Peyer's patch (tissue), 4 donors: ENCODE measurements at regions not wholly inside any gene's neighbourhood (a gene's known extent, or its start where the extent isn't known, plus 50 kb on each side); places are given as distances from the start of the nearest gene placed in this dataset.

Experiments used
- DNase-seq, 3 donors: peaks; one replicate each; pipeline ENCODE4 v3.0.0-alpha.2; 2017 to 2019
- H3K27ac ChIP-seq, 4 donors: fragments of 200-600 bp; sonication (generic); one replicate each; pipeline ENCODE4 v1.5.1; 2016 to 2019
- H3K27me3 ChIP-seq, 2 donors: fragments of 200-600 bp; sonication (generic); one replicate each; pipeline ENCODE4 v1.5.1; 2019
- H3K36me3 ChIP-seq, 3 donors: fragments of 200-600 bp; sonication (generic); one replicate each; pipeline ENCODE4 v1.5.1; 2016 to 2019
- H3K4me1 ChIP-seq, 4 donors: fragments of 200-600 bp; sonication (generic); one replicate each; pipeline ENCODE4 v1.5.1; 2016 to 2019
- H3K4me3 ChIP-seq, 4 donors: fragments of 200-600 bp; sonication (generic); 1 replicate in 3 of 4; 2 replicates in 1 of 4; pipeline ENCODE4 v1.5.1; 2016 to 2019; ENCODE audit warnings: mild to moderate bottlenecking in 1 of 4
- H3K9me3 ChIP-seq, 4 donors: fragments of 200-600 bp; sonication (generic); one replicate each; pipeline ENCODE4 v1.5.1; 2016 to 2019; ENCODE audit warnings: mild to moderate bottlenecking in 1 of 4
- CTCF ChIP-seq, 6 experiments: fragments of 450-650 bp in 4 of 6; fragments of 200-600 bp in 2 of 6; sonication (generic) in 1 of 6; IDR thresholded peaks; one replicate each; pipeline ENCODE4 v1.5.1; 2017 to 2019; ENCODE audit warnings: antibody characterized with exemption in 6 of 6, mild to moderate bottlenecking in 3 of 6, moderate library complexity in 1 of 6
- POLR2A ChIP-seq, 2 donors: fragments of 450-650 bp; IDR thresholded peaks; one replicate each; pipeline ENCODE4 v1.5.1; 2017; ENCODE audit warnings: antibody characterized with exemption in 2 of 2, mild to moderate bottlenecking in 2 of 2, moderate library complexity in 2 of 2

- DNase-seq: no peak
- no peak overlapping the region for H3K27ac ChIP-seq
- no peak overlapping the region for H3K4me3 ChIP-seq
- TF ChIP-seq CTCF (IDR thresholded peaks at IDR 0.05) (no peak), POLR2A (IDR thresholded peaks at IDR 0.05) (no peak)
- H3K27me3 ChIP-seq: no peaks in the 10 kb centered on the region
- H3K9me3 ChIP-seq: no peaks in the 10 kb centered on the region
- peaks cover 0 to 6% (median 0%) of the 10 kb centered on the region in 4 donors for H3K4me1 ChIP-seq
- no peaks in the 10 kb centered on the region for H3K36me3 ChIP-seq
Observed at GRCh38 chr10:121288864-121289661, 309.2 kb downstream of the FGFR2 start.

GRCh38 chr10:121289800-121290199, 308.4 kb downstream of the FGFR2 start:
- TF ChIP-seq CTCF (IDR thresholded peaks at IDR 0.05) (no peak), POLR2A (IDR thresholded peaks at IDR 0.05) (no peak)
- Histone ChIP-seq H3K27ac (no peak overlapping the region), H3K36me3 (no peaks in the 10 kb centered on the region), H3K4me1 (peaks cover 0 to 6% (median 0%) of the 10 kb centered on the region in 4 donors), H3K4me3 (no peak overlapping the region), H3K9me3 (no peaks in the 10 kb centered on the region), H3K27me3 (no peaks in the 10 kb centered on the region)
- no peak for DNase-seq

GRCh38 chr10:121290674-121291073, 307.6 kb downstream of the FGFR2 start:
- no peak overlapping the region for H3K27ac ChIP-seq

GRCh38 chr10:121291376-121291775, 306.9 kb downstream of the FGFR2 start:
- Histone ChIP-seq H3K27ac (no peak overlapping the region), H3K4me1 (no peaks in the 10 kb centered on the region)
- no peak for DNase-seq

More at GRCh38 chr10:121290674-121291073, 307.6 kb downstream of the FGFR2 start:
- H3K27me3 ChIP-seq: no peaks in the 10 kb centered on the region
- peaks cover 0 to under 1% (median 0%) of the 10 kb centered on the region in 4 donors for H3K4me1 ChIP-seq
- TF ChIP-seq POLR2A (IDR thresholded peaks at IDR 0.05): no peak
- TF ChIP-seq CTCF (IDR thresholded peaks at IDR 0.05): no peak
- no peak overlapping the region for H3K4me3 ChIP-seq
- H3K9me3 ChIP-seq: no peaks in the 10 kb centered on the region
- H3K36me3 ChIP-seq: no peaks in the 10 kb centered on the region
- DNase-seq: no peak

GRCh38 chr10:121291823-121292222, 306.4 kb downstream of the FGFR2 start:
- Histone ChIP-seq H3K36me3 (no peaks in the 10 kb centered on the region), H3K4me1 (no peaks in the 10 kb centered on the region), H3K27me3 (no peaks in the 10 kb centered on the region), H3K4me3 (no peak overlapping the region), H3K9me3 (no peaks in the 10 kb centered on the region), H3K27ac (no peak overlapping the region)
- TF ChIP-seq POLR2A (IDR thresholded peaks at IDR 0.05) (no peak), CTCF (IDR thresholded peaks at IDR 0.05) (no peak)
- no peak for DNase-seq

More at GRCh38 chr10:121291376-121291775, 306.9 kb downstream of the FGFR2 start:
- H3K36me3 ChIP-seq: no peaks in the 10 kb centered on the region
- TF ChIP-seq CTCF (IDR thresholded peaks at IDR 0.05) (no peak), POLR2A (IDR thresholded peaks at IDR 0.05) (no peak)
- no peaks in the 10 kb centered on the region for H3K9me3 ChIP-seq
- no peaks in the 10 kb centered on the region for H3K27me3 ChIP-seq
- no peak overlapping the region for H3K4me3 ChIP-seq
